SK-N-SH (cell line): ENCODE measurements at regions not wholly inside any gene's neighbourhood (a gene's known extent, or its start where the extent isn't known, plus 50 kb on each side); places are given as distances from the start of the nearest gene placed in this dataset.

Experiments
- EP300 ChIP-seq, 2 experiments: IDR thresholded peaks; 2 replicates each; pipeline versions ENCODE4 v1.4.0 to v1.6.1; 2012; ENCODE audit warnings: borderline replicate concordance in 1 of 2, low read depth in 1 of 2, low read length in 1 of 2
- EZH2phosphoT487 ChIP-seq: fragments of 200-600 bp; sonication (generic); IDR thresholded peaks from 2 replicates; pipeline ENCODE4 v1.6.1; 2017; ENCODE audit warnings: low read depth, mixed run types, mild to moderate bottlenecking, antibody characterized with exemption, moderate library complexity, borderline replicate concordance
- FOXJ3 ChIP-seq: sonication (generic); formaldehyde crosslinking; IDR thresholded peaks from 2 replicates; pipeline ENCODE4 v1.5.1; 2020; ENCODE audit warnings: mild to moderate bottlenecking, missing genetic modification reagents
- JUND ChIP-seq: IDR thresholded peaks from 2 replicates; pipeline ENCODE4 v1.4.0; 2012
- MAX ChIP-seq: IDR thresholded peaks from 2 replicates; pipeline ENCODE4 v1.4.0; 2012; ENCODE audit warnings: low read depth
- MXI1 ChIP-seq: IDR thresholded peaks from 2 replicates; pipeline ENCODE4 v1.6.1; 2012; ENCODE audit warnings: mild to moderate bottlenecking, low read depth, low read length, improper control_type of control experiment
- POLR2AphosphoS5 ChIP-seq: IDR thresholded peaks from 2 replicates; pipeline ENCODE4 v1.6.1; 2012; ENCODE audit warnings: low read depth, low read length
- SMC3 ChIP-seq: IDR thresholded peaks from 2 replicates; pipeline ENCODE4 v1.6.1; 2012; ENCODE audit warnings: low read depth, low read length, improper control_type of control experiment
- TAF1 ChIP-seq: IDR thresholded peaks from 2 replicates; pipeline ENCODE4 v1.6.1; 2012; ENCODE audit warnings: low read depth, mild to moderate bottlenecking, low read length, moderate library complexity, borderline replicate concordance
- YY1 ChIP-seq: IDR thresholded peaks from 2 replicates; pipeline ENCODE4 v1.4.0; 2012; ENCODE audit warnings: low read depth, mild to moderate bottlenecking
- TF ChIP-seq, protein P1 (sequence below): fragments of 200-600 bp; sonication (generic); IDR thresholded peaks from 2 replicates; pipeline ENCODE4 v1.6.1; 2017; ENCODE audit warnings: antibody characterized with exemption, mild to moderate bottlenecking, moderate library complexity
- TF ChIP-seq, protein P2 (sequence below): IDR thresholded peaks from 2 replicates; pipeline ENCODE4 v1.6.1; 2012; ENCODE audit warnings: mild to moderate bottlenecking, low read depth, low read length, moderate library complexity

DNA sequence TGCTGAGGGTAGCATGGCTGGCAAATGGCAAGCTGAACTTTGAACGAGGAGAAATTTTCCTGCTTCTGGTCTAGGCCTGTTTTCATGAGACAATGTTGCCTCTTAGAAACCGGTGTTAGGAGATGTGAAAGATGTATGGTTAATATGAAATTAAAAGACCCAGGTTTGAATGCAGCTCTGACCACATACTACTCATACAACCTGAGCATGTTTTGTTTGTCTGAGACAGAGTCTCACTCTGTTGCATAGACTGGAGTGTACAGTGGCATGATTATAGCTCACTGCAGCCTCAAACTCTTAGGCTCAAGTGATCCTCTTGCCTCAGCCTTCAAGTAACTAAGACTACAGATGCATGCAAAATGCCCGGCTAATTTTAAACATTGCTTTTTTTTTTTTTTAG is 193.4 kb upstream of the FZD8 start:
- TF ChIP-seq, protein P1, sequence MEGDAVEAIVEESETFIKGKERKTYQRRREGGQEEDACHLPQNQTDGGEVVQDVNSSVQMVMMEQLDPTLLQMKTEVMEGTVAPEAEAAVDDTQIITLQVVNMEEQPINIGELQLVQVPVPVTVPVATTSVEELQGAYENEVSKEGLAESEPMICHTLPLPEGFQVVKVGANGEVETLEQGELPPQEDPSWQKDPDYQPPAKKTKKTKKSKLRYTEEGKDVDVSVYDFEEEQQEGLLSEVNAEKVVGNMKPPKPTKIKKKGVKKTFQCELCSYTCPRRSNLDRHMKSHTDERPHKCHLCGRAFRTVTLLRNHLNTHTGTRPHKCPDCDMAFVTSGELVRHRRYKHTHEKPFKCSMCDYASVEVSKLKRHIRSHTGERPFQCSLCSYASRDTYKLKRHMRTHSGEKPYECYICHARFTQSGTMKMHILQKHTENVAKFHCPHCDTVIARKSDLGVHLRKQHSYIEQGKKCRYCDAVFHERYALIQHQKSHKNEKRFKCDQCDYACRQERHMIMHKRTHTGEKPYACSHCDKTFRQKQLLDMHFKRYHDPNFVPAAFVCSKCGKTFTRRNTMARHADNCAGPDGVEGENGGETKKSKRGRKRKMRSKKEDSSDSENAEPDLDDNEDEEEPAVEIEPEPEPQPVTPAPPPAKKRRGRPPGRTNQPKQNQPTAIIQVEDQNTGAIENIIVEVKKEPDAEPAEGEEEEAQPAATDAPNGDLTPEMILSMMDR = no peak
- no peak for TF ChIP-seq YY1
- TF ChIP-seq MAX = no peak
- no peak for TF ChIP-seq POLR2AphosphoS5
- TF ChIP-seq FOXJ3 (CRISPR knock-in tag) = no peak
- TF ChIP-seq JUND = no peak
- TF ChIP-seq TAF1 = no peak
- TF ChIP-seq SMC3 = no peak
- TF ChIP-seq, protein P2, sequence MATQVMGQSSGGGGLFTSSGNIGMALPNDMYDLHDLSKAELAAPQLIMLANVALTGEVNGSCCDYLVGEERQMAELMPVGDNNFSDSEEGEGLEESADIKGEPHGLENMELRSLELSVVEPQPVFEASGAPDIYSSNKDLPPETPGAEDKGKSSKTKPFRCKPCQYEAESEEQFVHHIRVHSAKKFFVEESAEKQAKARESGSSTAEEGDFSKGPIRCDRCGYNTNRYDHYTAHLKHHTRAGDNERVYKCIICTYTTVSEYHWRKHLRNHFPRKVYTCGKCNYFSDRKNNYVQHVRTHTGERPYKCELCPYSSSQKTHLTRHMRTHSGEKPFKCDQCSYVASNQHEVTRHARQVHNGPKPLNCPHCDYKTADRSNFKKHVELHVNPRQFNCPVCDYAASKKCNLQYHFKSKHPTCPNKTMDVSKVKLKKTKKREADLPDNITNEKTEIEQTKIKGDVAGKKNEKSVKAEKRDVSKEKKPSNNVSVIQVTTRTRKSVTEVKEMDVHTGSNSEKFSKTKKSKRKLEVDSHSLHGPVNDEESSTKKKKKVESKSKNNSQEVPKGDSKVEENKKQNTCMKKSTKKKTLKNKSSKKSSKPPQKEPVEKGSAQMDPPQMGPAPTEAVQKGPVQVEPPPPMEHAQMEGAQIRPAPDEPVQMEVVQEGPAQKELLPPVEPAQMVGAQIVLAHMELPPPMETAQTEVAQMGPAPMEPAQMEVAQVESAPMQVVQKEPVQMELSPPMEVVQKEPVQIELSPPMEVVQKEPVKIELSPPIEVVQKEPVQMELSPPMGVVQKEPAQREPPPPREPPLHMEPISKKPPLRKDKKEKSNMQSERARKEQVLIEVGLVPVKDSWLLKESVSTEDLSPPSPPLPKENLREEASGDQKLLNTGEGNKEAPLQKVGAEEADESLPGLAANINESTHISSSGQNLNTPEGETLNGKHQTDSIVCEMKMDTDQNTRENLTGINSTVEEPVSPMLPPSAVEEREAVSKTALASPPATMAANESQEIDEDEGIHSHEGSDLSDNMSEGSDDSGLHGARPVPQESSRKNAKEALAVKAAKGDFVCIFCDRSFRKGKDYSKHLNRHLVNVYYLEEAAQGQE = no peak
- TF ChIP-seq EP300 (IDR thresholded peaks at IDR 0.05; ENCODE audit: borderline replicate concordance in 1 of 2, low read depth in 1 of 2, low read length in 1 of 2) = no peak
- TF ChIP-seq MXI1 = no peak
- TF ChIP-seq EZH2phosphoT487 = no peak
